HepG2 (cell line): ENCODE measurements at regions not wholly inside any gene's neighbourhood (a gene's known extent, or its start where the extent isn't known, plus 50 kb on each side); places are given as distances from the start of the nearest gene placed in this dataset.

ENCODE experiments used
- HOXA9 ChIP-seq: sonication (generic); formaldehyde crosslinking; IDR thresholded peaks from 2 replicates; pipeline ENCODE4 v1.8.1; 2022; ENCODE audit warnings: missing genetic modification reagents, mild to moderate bottlenecking, moderate library complexity, borderline replicate concordance
- KLF9 ChIP-seq: IDR thresholded peaks from 2 replicates; pipeline ENCODE4 v1.6.1; 2016; ENCODE audit warnings: low read depth
- MXI1 ChIP-seq: IDR thresholded peaks from 3 replicates; pipeline ENCODE4 v1.6.1; 2012; ENCODE audit warnings: low read depth, low read length, inconsistent platforms, borderline replicate concordance
- TF ChIP-seq, protein P1 (sequence below): sonication (generic); formaldehyde crosslinking; IDR thresholded peaks from 2 replicates; pipeline ENCODE4 v1.4.0; 2020; ENCODE audit warnings: missing genetic modification reagents, borderline replicate concordance
- TF ChIP-seq, protein P2 (sequence below): sonication (generic); formaldehyde crosslinking; IDR thresholded peaks from 2 replicates; pipeline ENCODE4 v1.5.1; 2020; ENCODE audit warnings: missing genetic modification reagents, mild to moderate bottlenecking, borderline replicate concordance

DNA sequence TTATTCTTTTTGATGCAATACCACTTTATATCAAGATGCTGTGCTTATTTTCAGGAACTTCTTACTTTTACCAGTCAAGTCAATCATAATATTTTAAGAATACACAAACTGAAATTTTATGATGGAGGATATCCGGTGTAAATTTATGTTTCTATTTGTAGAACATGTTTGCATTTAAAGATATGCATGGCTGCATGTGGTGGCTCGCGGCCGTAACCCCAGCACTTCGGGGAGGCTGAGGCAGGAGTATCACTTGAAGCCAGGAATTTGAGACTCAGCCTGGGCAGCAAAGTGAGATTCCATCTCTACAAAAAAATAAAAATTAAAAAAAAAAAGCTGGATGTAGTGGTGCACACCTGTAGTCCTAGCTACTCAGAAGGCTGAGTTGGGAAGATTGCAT, 73.5 kb upstream of the ALDH1A1 start:
- TF ChIP-seq, protein P1, sequence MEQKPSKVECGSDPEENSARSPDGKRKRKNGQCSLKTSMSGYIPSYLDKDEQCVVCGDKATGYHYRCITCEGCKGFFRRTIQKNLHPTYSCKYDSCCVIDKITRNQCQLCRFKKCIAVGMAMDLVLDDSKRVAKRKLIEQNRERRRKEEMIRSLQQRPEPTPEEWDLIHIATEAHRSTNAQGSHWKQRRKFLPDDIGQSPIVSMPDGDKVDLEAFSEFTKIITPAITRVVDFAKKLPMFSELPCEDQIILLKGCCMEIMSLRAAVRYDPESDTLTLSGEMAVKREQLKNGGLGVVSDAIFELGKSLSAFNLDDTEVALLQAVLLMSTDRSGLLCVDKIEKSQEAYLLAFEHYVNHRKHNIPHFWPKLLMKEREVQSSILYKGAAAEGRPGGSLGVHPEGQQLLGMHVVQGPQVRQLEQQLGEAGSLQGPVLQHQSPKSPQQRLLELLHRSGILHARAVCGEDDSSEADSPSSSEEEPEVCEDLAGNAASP, result no peak
- TF ChIP-seq, protein P2, sequence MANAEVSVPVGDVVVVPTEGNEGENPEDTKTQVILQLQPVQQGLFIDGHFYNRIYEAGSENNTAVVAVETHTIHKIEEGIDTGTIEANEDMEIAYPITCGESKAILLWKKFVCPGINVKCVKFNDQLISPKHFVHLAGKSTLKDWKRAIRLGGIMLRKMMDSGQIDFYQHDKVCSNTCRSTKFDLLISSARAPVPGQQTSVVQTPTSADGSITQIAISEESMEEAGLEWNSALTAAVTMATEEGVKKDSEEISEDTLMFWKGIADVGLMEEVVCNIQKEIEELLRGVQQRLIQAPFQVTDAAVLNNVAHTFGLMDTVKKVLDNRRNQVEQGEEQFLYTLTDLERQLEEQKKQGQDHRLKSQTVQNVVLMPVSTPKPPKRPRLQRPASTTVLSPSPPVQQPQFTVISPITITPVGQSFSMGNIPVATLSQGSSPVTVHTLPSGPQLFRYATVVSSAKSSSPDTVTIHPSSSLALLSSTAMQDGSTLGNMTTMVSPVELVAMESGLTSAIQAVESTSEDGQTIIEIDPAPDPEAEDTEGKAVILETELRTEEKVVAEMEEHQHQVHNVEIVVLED (CRISPR knock-in tag), result no peak
- no peak for TF ChIP-seq MXI1
- no peak for TF ChIP-seq KLF9 (CRISPR knock-in tag)
- TF ChIP-seq HOXA9 (CRISPR knock-in tag), result no peak
